Heart left ventricle (tissue), 16 donors: ENCODE measurements at regions not wholly inside any gene's neighbourhood (a gene's known extent, or its start where the extent isn't known, plus 50 kb on each side); places are given as distances from the start of the nearest gene placed in this dataset.

ENCODE experiments used
- ATAC-seq, 4 donors: fragments of 200-7000 bp; cut with Tn5 transposase; one replicate each; pipeline ENCODE4 v1.9.1; 2020 to 2022; ENCODE audit warnings: moderate library complexity in 4 of 4, mild to moderate bottlenecking in 3 of 4, moderate number of reproducible peaks in 1 of 4
- DNase-seq, 5 donors: peaks; one replicate each; pipeline ENCODE4 v3.0.0-alpha.2; 2020
- H3K27ac ChIP-seq, 12 donors: fragments of 200-600 bp; sonication (generic) in 4 of 12; one replicate each; pipeline versions ENCODE4 v1.5.0 to v1.8.0; 2016 to 2022; ENCODE audit warnings: mild to moderate bottlenecking in 2 of 12
- H3K27me3 ChIP-seq, 9 donors: fragments of 200-600 bp; sonication (generic) in 2 of 9; one replicate each; pipeline versions ENCODE4 v1.5.1 to v1.8.0; 2016 to 2022; ENCODE audit warnings: mild to moderate bottlenecking in 3 of 9
- H3K36me3 ChIP-seq, 9 donors: fragments of 200-600 bp; sonication (generic) in 2 of 9; one replicate each; pipeline versions ENCODE4 v1.5.0 to v1.8.0; 2018 to 2022; ENCODE audit warnings: mild to moderate bottlenecking in 2 of 9
- H3K4me1 ChIP-seq, 12 donors: fragments of 200-600 bp; sonication (generic) in 4 of 12; one replicate each; pipeline versions ENCODE4 v1.5.0 to v1.8.0; 2016 to 2022; ENCODE audit warnings: mild to moderate bottlenecking in 3 of 12
- H3K4me3 ChIP-seq, 12 donors: fragments of 200-600 bp; sonication (generic) in 4 of 12; one replicate each; pipeline versions ENCODE4 v1.5.0 to v1.8.0; 2017 to 2022; ENCODE audit warnings: mild to moderate bottlenecking in 9 of 12, moderate library complexity in 4 of 12
- H3K9me3 ChIP-seq, 12 donors: fragments of 200-600 bp; sonication (generic) in 4 of 12; one replicate each; pipeline versions ENCODE4 v1.5.0 to v1.8.0; 2016 to 2022; ENCODE audit warnings: mild to moderate bottlenecking in 1 of 12
- CTCF ChIP-seq, 12 donors: fragments of 200-600 bp; sonication (generic) in 4 of 12; IDR thresholded peaks; one replicate each; pipeline versions ENCODE4 v1.5.0 to v1.8.0; 2018 to 2022; ENCODE audit warnings: antibody characterized with exemption in 12 of 12, mild to moderate bottlenecking in 5 of 12
- POLR2A ChIP-seq, 2 donors: fragments of 450-650 bp; IDR thresholded peaks; one replicate each; pipeline ENCODE4 v1.6.1; 2017; ENCODE audit warnings: antibody characterized with exemption in 2 of 2, mild to moderate bottlenecking in 2 of 2, moderate library complexity in 2 of 2
- WGBS, 4 donors: extraction: QIAGEN DNeasy Blood & Tissue Kit in 2 of 4; methylation state at CpG; one replicate each; pipeline versions ENCODE4 v1.1.5 to v1.1.7; 2013 to 2018; 5-methylcytosine and 5-hydroxymethylcytosine counted together
- intact Hi-C, 10 donors: fragments of 100-400 bp; cut with DNase I; formaldehyde crosslinking; loops; one replicate each; pipeline versions ENCODE4 v1.11.1 to v1.14.2; 2022
- donor health status: ischemic (EF 13 %, LVEDD 7.1; RV severe dilation, severe dysfunction).
- donor health status: healthy with polysubstance abuse.
- donor health status: DM: no; HTN: yes; CAD: no.
- donor health status: DM: no; HTN: no; CAD: no.
- donor health status: ischemic (EF 25% LVEDD 6.9; RV normal size, moderate dysfunction).
- donor health status: ischemic (EF 25% LVEDD 5.7; RV mildly dilated, moderate dysfunction).
- donor health status: healthy.
- donor health status: DM: yes; HTN: yes; CAD: no.
- donor health status: ischemic (EF 35%, LVEDD 5.7; RV mildly dilated, moderate dysfunction).
- donor health status: nonischemic (EF 11% LVEDD 7.7; RV severe dilation, severe dysfunction).
- donor health status: DM: yes; HTN: yes; CAD: no.
- donor health status: PGD.
- donor health status: ischemic (EF 29% LVEDD 5.4; RV normal size, mild dysfunction).
- donor health status: nonischemic (EF 23%, LVEDD 6.1; RV moderate dilation, normal function).

- intact Hi-C loops = loop anchor here in 7 of 10 donors (5.0 to 10.0 kb wide), 3 partner anchors 435 to 508 kb away; no protein-coding TSS in a partner anchor
- H3K9me3 ChIP-seq = no peaks in the 10 kb centered on the region
Observed at GRCh38 chr18:10009321-10010144, 95.7 kb downstream of the VAPA start.

GRCh38 chr18:10010611-10011015 is 96.8 kb downstream of the VAPA start:
- DNase-seq = peak in 4 of 5 donors; percentile 74 to 83 (median 80)
- Histone ChIP-seq H3K27ac (peak overlapping the region; percentile 50 to 95 (median 81)), H3K4me3 (no peak overlapping the region), H3K27me3 (no peaks in the 10 kb centered on the region), H3K4me1 (peaks cover 0 to 53% (median 37%) of the 10 kb centered on the region in 12 donors), H3K36me3 (no peaks in the 10 kb centered on the region), H3K9me3 (no peaks in the 10 kb centered on the region)
- ATAC-seq = peak; percentile 83 to 93 (median 88)
- WGBS, 4 donors = 11 to 27% (median 14%) methylated on average over 6 of the region's 6 CpGs
- TF ChIP-seq CTCF (IDR thresholded peaks at IDR 0.05) (no peak), POLR2A (IDR thresholded peaks at IDR 0.05) (peak in 1 of 2 donors; percentile 27)
- intact Hi-C loops = loop anchor here in 2 of 10 donors (10.0 kb wide), 2 partner anchors 434 to 504 kb away; no protein-coding TSS in a partner anchor

More at GRCh38 chr18:10009321-10010144, 95.7 kb downstream of the VAPA start:
- H3K27ac ChIP-seq = peak overlapping the region in 11 of 12 donors; percentile 37 to 90 (median 81)
- no peaks in the 10 kb centered on the region for H3K27me3 ChIP-seq
- TF ChIP-seq CTCF (IDR thresholded peaks at IDR 0.05) = no peak
- TF ChIP-seq POLR2A (IDR thresholded peaks at IDR 0.05) = no peak
- no peak for ATAC-seq
- WGBS, 4 donors = 92 to 95% (median 95%) methylated on average over 19 to 28 of the region's 28 CpGs
- no peaks in the 10 kb centered on the region for H3K36me3 ChIP-seq
- no peak for DNase-seq
- H3K4me3 ChIP-seq = no peak overlapping the region
- H3K4me1 ChIP-seq = peaks cover 0 to 43% (median 28%) of the 10 kb centered on the region in 12 donors

- intact Hi-C loops = loop anchor here in 2 of 10 donors (10.0 kb wide), 2 partner anchors 434 to 504 kb away; no protein-coding TSS in a partner anchor
- Histone ChIP-seq H3K4me3 (no peak overlapping the region), H3K4me1 (peaks cover 0 to 57% (median 40%) of the 10 kb centered on the region in 12 donors), H3K27me3 (no peaks in the 10 kb centered on the region), H3K36me3 (no peaks in the 10 kb centered on the region), H3K27ac (peak overlapping the region; percentile 50 to 95 (median 81)), H3K9me3 (no peaks in the 10 kb centered on the region)
- ATAC-seq (no peak), DNase-seq (no peak)
- TF ChIP-seq POLR2A (IDR thresholded peaks at IDR 0.05) (no peak), CTCF (IDR thresholded peaks at IDR 0.05) (no peak)
- WGBS, 4 donors = 47 to 61% (median 56%) methylated on average over 4 of the region's 4 CpGs
Observed at GRCh38 chr18:10011061-10011460, 97.2 kb downstream of the VAPA start.

GRCh38 chr18:10011751-10012150 is 97.9 kb downstream of the VAPA start:
- H3K4me3 ChIP-seq = no peak overlapping the region
- no peaks in the 10 kb centered on the region for H3K36me3 ChIP-seq
- peak overlapping the region in 11 of 12 donors; percentile 70 to 95 (median 81) for H3K27ac ChIP-seq
- no peak for TF ChIP-seq CTCF (IDR thresholded peaks at IDR 0.05)
- no peak for TF ChIP-seq POLR2A (IDR thresholded peaks at IDR 0.05)
- peaks cover 0 to 58% (median 42%) of the 10 kb centered on the region in 12 donors for H3K4me1 ChIP-seq
- 73 to 88% (median 83%) methylated on average over 2 of the region's 2 CpGs for WGBS, 4 donors
- ATAC-seq (no peak), DNase-seq (no peak)
- H3K9me3 ChIP-seq = no peaks in the 10 kb centered on the region
- no peaks in the 10 kb centered on the region for H3K27me3 ChIP-seq
- intact Hi-C loops = loop anchor here in 2 of 10 donors (10.0 kb wide), 2 partner anchors 433 to 503 kb away; no protein-coding TSS in a partner anchor
